ENCODE measurements at regions not wholly inside any gene's neighbourhood (a gene's known extent, or its start where the extent isn't known, plus 50 kb on each side); places are given as distances from the start of the nearest gene placed in this dataset.

DNA sequence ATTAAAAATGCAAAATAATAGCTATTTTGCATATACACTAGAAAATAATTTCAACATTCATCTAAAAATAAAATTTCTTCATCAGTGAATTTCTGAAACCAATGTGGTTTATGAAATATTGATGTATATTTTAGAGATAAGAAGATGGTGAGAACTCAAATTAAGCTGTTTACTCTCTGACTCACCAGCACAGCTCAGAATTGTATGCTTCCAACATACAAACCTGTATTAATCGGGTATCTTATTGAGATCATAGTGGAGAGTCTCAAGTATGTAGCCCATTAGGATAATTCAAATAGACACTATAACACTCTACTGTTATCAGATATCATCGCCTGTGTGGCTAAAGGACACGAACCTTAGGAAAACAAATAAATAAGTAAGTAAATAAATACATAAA lies 899.5 kb upstream of the INTU start:
- TF ChIP-seq, protein P1, sequence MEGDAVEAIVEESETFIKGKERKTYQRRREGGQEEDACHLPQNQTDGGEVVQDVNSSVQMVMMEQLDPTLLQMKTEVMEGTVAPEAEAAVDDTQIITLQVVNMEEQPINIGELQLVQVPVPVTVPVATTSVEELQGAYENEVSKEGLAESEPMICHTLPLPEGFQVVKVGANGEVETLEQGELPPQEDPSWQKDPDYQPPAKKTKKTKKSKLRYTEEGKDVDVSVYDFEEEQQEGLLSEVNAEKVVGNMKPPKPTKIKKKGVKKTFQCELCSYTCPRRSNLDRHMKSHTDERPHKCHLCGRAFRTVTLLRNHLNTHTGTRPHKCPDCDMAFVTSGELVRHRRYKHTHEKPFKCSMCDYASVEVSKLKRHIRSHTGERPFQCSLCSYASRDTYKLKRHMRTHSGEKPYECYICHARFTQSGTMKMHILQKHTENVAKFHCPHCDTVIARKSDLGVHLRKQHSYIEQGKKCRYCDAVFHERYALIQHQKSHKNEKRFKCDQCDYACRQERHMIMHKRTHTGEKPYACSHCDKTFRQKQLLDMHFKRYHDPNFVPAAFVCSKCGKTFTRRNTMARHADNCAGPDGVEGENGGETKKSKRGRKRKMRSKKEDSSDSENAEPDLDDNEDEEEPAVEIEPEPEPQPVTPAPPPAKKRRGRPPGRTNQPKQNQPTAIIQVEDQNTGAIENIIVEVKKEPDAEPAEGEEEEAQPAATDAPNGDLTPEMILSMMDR (IDR thresholded peaks at IDR 0.05), result no peak
- Histone ChIP-seq H3K36me3 (no peaks in the 10 kb centered on the region), H3K4me1 (peaks cover 0 to 6% (median 0%) of the 10 kb centered on the region in 4 donors), H3K27ac (no peak overlapping the region), H3K4me3 (no peak overlapping the region), H3K27me3 (no peaks in the 10 kb centered on the region), H3K9me3 (no peaks in the 10 kb centered on the region)
- DNase-seq, result no peak
- intact Hi-C loops (cut with DNase I; ENCODE audit: low total_unique reads), result no loop called here

- no peak overlapping the region for H3K27ac ChIP-seq
- H3K27me3 ChIP-seq, result no peaks in the 10 kb centered on the region
- no peak overlapping the region for H3K4me3 ChIP-seq
- intact Hi-C loops (cut with DNase I; ENCODE audit: low total_unique reads), result no loop called here
- H3K4me1 ChIP-seq, result peaks cover 0 to 6% (median 0%) of the 10 kb centered on the region in 4 donors
- H3K36me3 ChIP-seq, result no peaks in the 10 kb centered on the region
- TF ChIP-seq, protein P1 (IDR thresholded peaks at IDR 0.05), result no peak
- H3K9me3 ChIP-seq, result no peaks in the 10 kb centered on the region
- DNase-seq, result no peak
These were observed 898.3 kb upstream of the INTU start for GRCh38 chr4:126734465-126734864.

DNA sequence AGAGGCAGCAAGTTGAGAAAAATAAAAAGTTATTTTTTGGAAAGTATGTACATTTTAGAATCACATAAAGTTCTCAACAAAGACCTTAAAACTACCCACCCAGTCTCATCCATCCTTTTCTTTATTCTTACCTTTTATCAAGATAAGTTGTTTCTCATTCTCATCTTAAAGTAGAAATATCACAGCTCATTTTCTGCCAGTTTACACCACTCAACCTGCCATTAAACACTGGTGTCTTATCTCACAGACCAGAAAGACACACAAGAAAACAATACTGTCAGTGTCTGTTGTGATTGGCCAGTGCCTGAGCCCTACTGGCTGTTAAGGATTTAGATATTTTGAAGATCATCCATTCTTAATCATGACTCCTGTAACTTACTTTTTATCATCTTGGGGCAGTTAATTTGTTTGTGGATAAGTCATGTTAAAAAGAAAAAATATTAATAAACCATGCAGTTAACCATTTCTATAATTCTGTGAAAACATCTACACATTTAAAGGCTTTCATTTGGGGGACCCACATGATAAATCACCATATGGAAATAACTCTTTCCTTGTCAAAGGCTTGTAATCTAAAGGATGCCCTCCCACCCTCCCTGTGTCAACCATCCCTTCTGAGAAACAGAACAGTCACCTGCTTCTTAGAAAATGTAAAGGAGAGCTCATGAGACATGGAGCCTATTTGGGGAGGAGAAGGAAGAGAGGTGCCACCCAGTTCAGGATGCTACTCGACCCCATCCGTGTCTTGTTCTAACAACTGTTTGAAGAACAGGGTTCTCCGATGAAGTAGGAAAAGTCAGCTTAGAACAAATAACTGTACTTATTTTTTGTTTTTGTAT lies 897.2 kb upstream of the INTU start:
- TF ChIP-seq, protein P1 (IDR thresholded peaks at IDR 0.05), result no peak
- intact Hi-C loops (cut with DNase I; ENCODE audit: low total_unique reads), result no loop called here
- no peak overlapping the region for H3K4me3 ChIP-seq

GRCh38 chr4:126736133-126736518 lies 896.6 kb upstream of the INTU start:
- Histone ChIP-seq H3K4me3 (no peak overlapping the region), H3K27ac (no peak overlapping the region), H3K36me3 (no peaks in the 10 kb centered on the region), H3K9me3 (no peaks in the 10 kb centered on the region), H3K4me1 (peaks cover 0 to 9% (median 0%) of the 10 kb centered on the region in 4 donors), H3K27me3 (no peaks in the 10 kb centered on the region)
- TF ChIP-seq, protein P1 (IDR thresholded peaks at IDR 0.05), result no peak
- intact Hi-C loops (cut with DNase I; ENCODE audit: low total_unique reads), result no loop called here
- no peak for DNase-seq

More for the DNA sequence above, 897.2 kb upstream of the INTU start:
- no peaks in the 10 kb centered on the region for H3K9me3 ChIP-seq
- peaks cover 0 to 6% (median 0%) of the 10 kb centered on the region in 4 donors for H3K4me1 ChIP-seq
- no peak for DNase-seq
- H3K27me3 ChIP-seq, result no peaks in the 10 kb centered on the region
- no peak overlapping the region for H3K27ac ChIP-seq
- no peaks in the 10 kb centered on the region for H3K36me3 ChIP-seq

DNA sequence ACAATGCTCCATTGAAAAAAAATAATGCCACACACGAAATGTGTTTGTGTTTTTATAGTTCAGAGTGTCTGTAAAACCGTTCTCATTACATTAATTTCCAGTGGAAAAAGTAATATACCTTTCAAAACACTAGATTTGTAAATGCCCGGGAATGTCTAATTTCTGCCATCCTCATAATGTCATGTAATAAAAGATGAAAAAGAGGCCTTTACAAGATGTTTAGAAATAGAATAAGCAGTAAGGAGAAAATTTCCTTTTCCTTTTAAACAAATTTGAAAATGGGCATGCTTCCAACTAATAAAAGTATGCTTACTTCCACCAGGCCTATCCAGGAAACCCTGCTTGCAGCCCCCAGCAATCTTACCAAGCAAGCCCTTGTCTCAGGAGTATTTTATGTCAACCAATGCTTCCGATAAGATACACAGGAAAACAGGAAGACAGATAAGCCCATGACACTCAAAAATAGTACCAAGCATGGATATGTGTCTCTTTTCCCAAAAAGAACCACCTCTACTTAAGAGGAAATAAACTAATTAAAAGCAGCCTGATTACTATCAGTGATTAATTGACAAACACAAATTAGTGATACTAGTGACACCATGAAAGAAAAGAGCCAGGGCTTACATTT lies 894.7 kb upstream of the INTU start:
- DNase-seq, result no peak
- TF ChIP-seq, protein P1 (IDR thresholded peaks at IDR 0.05), result no peak
- Histone ChIP-seq H3K9me3 (no peaks in the 10 kb centered on the region), H3K4me3 (no peak overlapping the region), H3K27ac (no peak overlapping the region), H3K4me1 (peaks cover 0 to 25% (median 2%) of the 10 kb centered on the region in 4 donors), H3K36me3 (no peaks in the 10 kb centered on the region), H3K27me3 (no peaks in the 10 kb centered on the region)
- intact Hi-C loops (cut with DNase I; ENCODE audit: low total_unique reads), result no loop called here
